Tibial nerve (tissue), 4 donors: ENCODE measurements at regions not wholly inside any gene's neighbourhood (a gene's known extent, or its start where the extent isn't known, plus 50 kb on each side); places are given as distances from the start of the nearest gene placed in this dataset.

Experiments
- DNase-seq, 2 donors: peaks; one replicate each; pipeline ENCODE4 v3.0.0-alpha.2; 2019; ENCODE audit warnings: low spot score in 2 of 2
- H3K27ac ChIP-seq, 4 donors: fragments of 200-600 bp; sonication (generic) in 3 of 4; one replicate each; pipeline ENCODE4 v1.5.1; 2017 to 2019; ENCODE audit warnings: mild to moderate bottlenecking in 1 of 4
- H3K27me3 ChIP-seq, 2 donors: fragments of 200-600 bp; sonication (generic) in 1 of 2; one replicate each; pipeline versions ENCODE4 v1.5.1 to v1.6.0; 2017 to 2019
- H3K36me3 ChIP-seq, 3 donors: fragments of 200-600 bp; sonication (generic); one replicate each; pipeline ENCODE4 v1.5.1; 2018 to 2019
- H3K4me1 ChIP-seq, 4 donors: fragments of 200-600 bp; sonication (generic) in 3 of 4; one replicate each; pipeline ENCODE4 v1.5.1; 2017 to 2019
- H3K4me3 ChIP-seq, 4 donors: fragments of 200-600 bp; sonication (generic) in 3 of 4; one replicate each; pipeline ENCODE4 v1.5.1; 2017 to 2019; ENCODE audit warnings: mild to moderate bottlenecking in 1 of 4, moderate library complexity in 1 of 4
- H3K9me3 ChIP-seq, 4 donors: fragments of 200-600 bp; sonication (generic) in 3 of 4; one replicate each; pipeline ENCODE4 v1.5.1; 2017 to 2019
- EP300 ChIP-seq, 2 donors: sonication (generic); formaldehyde crosslinking; IDR thresholded peaks; one replicate each; pipeline ENCODE4 v1.6.1; 2017; ENCODE audit warnings: antibody characterized with exemption in 2 of 2, mild to moderate bottlenecking in 1 of 2
- POLR2A ChIP-seq, 2 donors: fragments of 450-650 bp; IDR thresholded peaks; one replicate each; pipeline ENCODE4 v1.6.1; 2017; ENCODE audit warnings: antibody characterized with exemption in 2 of 2, mild to moderate bottlenecking in 2 of 2, moderate library complexity in 2 of 2
- WGBS, 2 donors: methylation state at CpG; one replicate each; pipeline ENCODE4 v1.1.5; 2018; 5-methylcytosine and 5-hydroxymethylcytosine counted together
- TF ChIP-seq, protein P1 (sequence below), 5 experiments: fragments of 200-600 bp in 3 of 5; fragments of 450-650 bp in 2 of 5; sonication (generic) in 3 of 5; IDR thresholded peaks; one replicate each; pipeline ENCODE4 v1.5.1; 2016 to 2019; ENCODE audit warnings: antibody characterized with exemption in 5 of 5, mild to moderate bottlenecking in 3 of 5, moderate library complexity in 2 of 5

DNA sequence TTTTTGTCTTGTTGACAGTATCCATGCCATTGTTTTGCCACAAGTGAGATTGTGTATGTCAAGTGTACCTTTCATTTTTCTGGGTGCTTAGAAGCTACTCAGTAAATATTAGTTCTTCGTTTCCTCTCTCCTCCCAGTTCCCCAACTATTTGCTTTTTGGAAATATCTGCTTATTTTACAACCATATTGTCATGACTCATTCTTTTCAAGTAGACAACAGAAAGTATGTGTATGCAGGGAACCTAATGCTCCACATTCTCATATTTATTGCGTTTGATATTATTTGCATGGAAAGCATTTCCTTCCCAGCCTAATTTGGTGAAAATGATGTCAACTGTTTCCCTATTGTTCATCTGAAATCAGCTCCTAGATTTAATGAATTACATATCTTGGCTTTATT, 483.7 kb upstream of the RIOK2 start:
- H3K36me3 ChIP-seq, result no peaks in the 10 kb centered on the region
- H3K4me1 ChIP-seq, result no peaks in the 10 kb centered on the region
- no peaks in the 10 kb centered on the region for H3K27me3 ChIP-seq
- no peaks in the 10 kb centered on the region for H3K9me3 ChIP-seq
- DNase-seq, result no peak
- H3K4me3 ChIP-seq, result no peak overlapping the region
- TF ChIP-seq EP300 (IDR thresholded peaks at IDR 0.05) (no peak), POLR2A (IDR thresholded peaks at IDR 0.05) (no peak)
- TF ChIP-seq, protein P1, sequence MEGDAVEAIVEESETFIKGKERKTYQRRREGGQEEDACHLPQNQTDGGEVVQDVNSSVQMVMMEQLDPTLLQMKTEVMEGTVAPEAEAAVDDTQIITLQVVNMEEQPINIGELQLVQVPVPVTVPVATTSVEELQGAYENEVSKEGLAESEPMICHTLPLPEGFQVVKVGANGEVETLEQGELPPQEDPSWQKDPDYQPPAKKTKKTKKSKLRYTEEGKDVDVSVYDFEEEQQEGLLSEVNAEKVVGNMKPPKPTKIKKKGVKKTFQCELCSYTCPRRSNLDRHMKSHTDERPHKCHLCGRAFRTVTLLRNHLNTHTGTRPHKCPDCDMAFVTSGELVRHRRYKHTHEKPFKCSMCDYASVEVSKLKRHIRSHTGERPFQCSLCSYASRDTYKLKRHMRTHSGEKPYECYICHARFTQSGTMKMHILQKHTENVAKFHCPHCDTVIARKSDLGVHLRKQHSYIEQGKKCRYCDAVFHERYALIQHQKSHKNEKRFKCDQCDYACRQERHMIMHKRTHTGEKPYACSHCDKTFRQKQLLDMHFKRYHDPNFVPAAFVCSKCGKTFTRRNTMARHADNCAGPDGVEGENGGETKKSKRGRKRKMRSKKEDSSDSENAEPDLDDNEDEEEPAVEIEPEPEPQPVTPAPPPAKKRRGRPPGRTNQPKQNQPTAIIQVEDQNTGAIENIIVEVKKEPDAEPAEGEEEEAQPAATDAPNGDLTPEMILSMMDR (IDR thresholded peaks at IDR 0.05), result no peak
- no peak overlapping the region for H3K27ac ChIP-seq
- 71 to 73% methylated on average over 2 of the region's 2 CpGs for WGBS, 2 donors

DNA sequence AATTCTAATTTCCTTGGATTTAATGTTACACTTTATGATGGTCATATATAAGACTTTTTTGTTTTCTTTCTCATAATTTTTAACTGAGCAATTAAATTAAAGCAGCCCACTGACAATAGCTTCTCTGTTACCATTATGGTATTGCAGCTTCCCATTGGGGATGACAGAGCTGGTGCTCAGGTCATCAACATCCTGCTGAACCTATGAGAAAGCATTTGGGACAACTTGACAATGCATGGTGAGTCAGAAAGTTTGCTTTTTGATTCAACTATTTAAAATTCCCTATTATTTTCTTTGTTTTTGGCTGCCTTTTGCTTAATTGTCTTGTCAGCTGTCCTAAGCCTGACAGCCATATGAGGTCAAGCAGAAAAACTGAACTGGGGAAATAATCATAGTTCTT, 487.4 kb upstream of the RIOK2 start:
- H3K9me3 ChIP-seq, result no peaks in the 10 kb centered on the region
- H3K4me3 ChIP-seq, result no peak overlapping the region
- no peak for TF ChIP-seq POLR2A (IDR thresholded peaks at IDR 0.05)
- no peak for TF ChIP-seq EP300 (IDR thresholded peaks at IDR 0.05)
- TF ChIP-seq, protein P1 (IDR thresholded peaks at IDR 0.05), result no peak
- no peaks in the 10 kb centered on the region for H3K36me3 ChIP-seq
- no peak overlapping the region for H3K27ac ChIP-seq
- no peaks in the 10 kb centered on the region for H3K27me3 ChIP-seq
- H3K4me1 ChIP-seq, result no peaks in the 10 kb centered on the region
- no peak for DNase-seq

DNA sequence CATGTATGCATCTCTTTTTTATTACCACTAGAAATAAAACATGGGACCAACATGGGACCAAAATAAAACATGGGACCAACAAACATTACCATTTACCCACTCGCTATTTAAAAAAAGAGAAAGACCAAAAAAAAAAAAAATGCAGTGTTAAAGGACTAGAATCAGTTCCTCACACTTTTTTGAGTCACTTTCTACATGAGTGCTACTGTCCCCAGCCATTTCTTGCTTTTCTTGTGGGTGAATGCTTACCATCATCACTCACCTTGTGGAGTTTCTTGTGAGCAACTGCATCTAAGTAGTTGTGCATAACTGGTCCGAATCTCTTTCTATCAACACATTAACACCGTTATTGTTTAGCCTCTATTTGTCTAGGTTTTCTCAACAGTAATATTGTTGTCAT, 493.6 kb upstream of the RIOK2 start:
- Histone ChIP-seq H3K36me3 (no peaks in the 10 kb centered on the region), H3K27me3 (no peaks in the 10 kb centered on the region), H3K4me3 (no peak overlapping the region), H3K9me3 (peaks cover 0 to 5% (median 2%) of the 10 kb centered on the region in 4 donors), H3K27ac (no peak overlapping the region), H3K4me1 (no peaks in the 10 kb centered on the region)
- no peak for DNase-seq
- 86 to 87% methylated on average over 3 of the region's 3 CpGs for WGBS, 2 donors
- TF ChIP-seq, protein P1 (IDR thresholded peaks at IDR 0.05), result no peak
- TF ChIP-seq EP300 (IDR thresholded peaks at IDR 0.05), result no peak
- TF ChIP-seq POLR2A (IDR thresholded peaks at IDR 0.05), result no peak

DNA sequence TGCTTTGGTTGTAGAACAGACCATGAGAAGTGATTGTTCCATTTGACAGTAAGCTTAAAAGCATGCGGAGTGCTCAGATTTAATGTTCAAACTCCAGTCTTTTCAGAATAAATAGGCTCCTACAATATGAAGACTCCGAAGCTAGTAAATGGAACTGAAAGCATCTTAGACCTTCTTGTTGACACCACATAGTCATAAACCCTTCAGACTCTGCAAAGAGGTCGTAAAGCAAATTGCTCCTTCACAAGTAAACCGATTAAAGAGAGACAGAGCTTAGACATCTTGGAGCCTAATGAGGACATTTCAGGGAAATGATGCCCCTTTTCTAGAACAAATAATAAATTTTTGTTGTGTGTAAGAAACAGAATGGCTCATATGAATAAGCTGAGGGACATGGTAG, 511.0 kb upstream of the RIOK2 start:
- 42 to 43% methylated on average over 4 of the region's 4 CpGs for WGBS, 2 donors
- Histone ChIP-seq H3K27ac (no peak overlapping the region), H3K36me3 (no peaks in the 10 kb centered on the region), H3K4me3 (no peak overlapping the region), H3K27me3 (no peaks in the 10 kb centered on the region), H3K9me3 (no peaks in the 10 kb centered on the region), H3K4me1 (no peaks in the 10 kb centered on the region)
- DNase-seq, result no peak
- TF ChIP-seq POLR2A (IDR thresholded peaks at IDR 0.05) (no peak), EP300 (IDR thresholded peaks at IDR 0.05) (no peak)
- TF ChIP-seq, protein P1 (IDR thresholded peaks at IDR 0.05), result no peak

DNA sequence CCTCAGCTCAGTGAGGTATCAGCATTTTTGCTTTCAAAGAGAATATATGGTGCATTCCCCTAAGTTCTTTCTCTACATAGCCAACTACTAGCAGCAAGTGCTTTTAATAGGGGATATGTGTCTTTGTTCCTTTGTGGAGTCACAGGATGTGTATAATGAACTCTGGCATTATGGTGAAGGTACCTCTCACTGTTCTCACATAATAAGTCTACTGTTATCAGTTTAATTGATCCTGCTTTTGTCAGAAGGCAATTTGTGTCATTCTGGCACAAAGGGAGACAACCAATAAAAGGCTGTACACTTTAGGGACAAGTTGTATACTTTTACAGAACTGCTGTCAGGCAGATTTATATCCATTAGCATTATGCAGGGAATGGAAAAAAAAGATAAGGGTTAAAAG, 531.4 kb upstream of the RIOK2 start:
- Histone ChIP-seq H3K4me3 (no peak overlapping the region), H3K27me3 (no peaks in the 10 kb centered on the region)

DNA sequence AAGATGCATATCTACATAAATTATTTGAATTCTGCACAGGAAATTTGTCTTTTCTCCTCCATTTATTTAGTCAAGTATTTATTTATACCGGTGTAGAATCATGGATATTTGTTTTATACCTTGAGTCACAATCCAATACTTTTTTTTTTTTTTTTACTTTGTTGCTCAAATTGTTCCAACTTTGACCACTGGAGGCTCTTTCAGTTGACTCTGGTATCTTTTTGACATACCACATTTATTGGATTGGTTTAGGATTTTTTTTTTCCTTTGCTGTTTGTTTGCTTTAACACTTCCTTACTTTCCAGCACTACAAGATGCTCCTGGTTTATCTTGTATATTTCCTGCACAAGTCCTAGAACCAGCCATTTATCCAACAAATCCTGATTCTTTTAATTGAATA, 543.1 kb upstream of the RIOK2 start:
- Histone ChIP-seq H3K36me3 (no peaks in the 10 kb centered on the region), H3K27ac (no peak overlapping the region), H3K9me3 (peaks cover 0 to 11% (median 0%) of the 10 kb centered on the region in 4 donors), H3K4me3 (no peak overlapping the region), H3K4me1 (no peaks in the 10 kb centered on the region), H3K27me3 (no peaks in the 10 kb centered on the region)
- TF ChIP-seq, protein P1 (IDR thresholded peaks at IDR 0.05), result no peak
- no peak for TF ChIP-seq EP300 (IDR thresholded peaks at IDR 0.05)
- TF ChIP-seq POLR2A (IDR thresholded peaks at IDR 0.05), result no peak
- DNase-seq, result no peak
- WGBS, 2 donors, result 81 to 87% methylated on average over 1 of the region's 1 CpG

More for the DNA sequence above, 531.4 kb upstream of the RIOK2 start:
- no peak for DNase-seq
- TF ChIP-seq EP300 (IDR thresholded peaks at IDR 0.05) (no peak), POLR2A (IDR thresholded peaks at IDR 0.05) (no peak)
- Histone ChIP-seq H3K27ac (no peak overlapping the region), H3K4me1 (no peaks in the 10 kb centered on the region), H3K36me3 (no peaks in the 10 kb centered on the region), H3K9me3 (no peaks in the 10 kb centered on the region)
